OCI-LY7 (cell line): ENCODE measurements at regions not wholly inside any gene's neighbourhood (a gene's known extent, or its start where the extent isn't known, plus 50 kb on each side); places are given as distances from the start of the nearest gene placed in this dataset.

Experiments
- BruUV-seq: library from RNA; stranded (reverse); fragments of 400-500 nt; replicated peaks from 2 replicates; lab custom pipeline; 2021; lab: Mats Ljungman, UMichigan
- CTCF ChIA-PET: fragments of 300-600 bp; sonication (Branson Sonifier 250); formaldehyde crosslinking; loops from one replicate; lab custom pipeline; 2022; ENCODE audit warnings: antibody characterized with exemption; ENCODE audit not compliant: unreplicated experiment; lab: Charles Lee
- POLR2A ChIA-PET: fragments of 300-600 bp; sonication (Branson Sonifier 250); formaldehyde crosslinking; loops from one replicate; lab custom pipeline; 2022; ENCODE audit warnings: antibody characterized with exemption; lab: Charles Lee
- DNase-seq: peaks from one replicate; pipeline ENCODE4 v3.0.0-alpha.2; 2015; ENCODE audit warnings: low spot score
- H2AFZ ChIP-seq: fragments of 200-600 bp; sonication (generic), shearing (Covaris generic); 2 replicates; pipeline ENCODE4 v1.6.1; 2014; ENCODE audit warnings: mild to moderate bottlenecking, antibody characterized with exemption, low read length, moderate library complexity
- H3K27ac ChIP-seq: fragments of 200-600 bp; sonication (generic); 2 replicates; pipeline ENCODE4 v1.5.1; 2014; ENCODE audit warnings: mixed run types, low read depth, mild to moderate bottlenecking, moderate library complexity, low read length, inconsistent platforms; ENCODE audit not compliant: poor library complexity, severe bottlenecking
- H3K36me3 ChIP-seq: fragments of 200-600 bp; sonication (generic); 2 replicates; pipeline ENCODE4 v1.6.1; 2014; ENCODE audit warnings: mild to moderate bottlenecking, antibody characterized with exemption, low read length, moderate library complexity, mixed read lengths; ENCODE audit not compliant: insufficient read depth
- H3K4me1 ChIP-seq: fragments of 200-600 bp; sonication (generic); 2 replicates; pipeline ENCODE4 v1.5.1; 2014; ENCODE audit warnings: mild to moderate bottlenecking, low read length; ENCODE audit not compliant: insufficient read depth, poor library complexity, severe bottlenecking
- H3K4me2 ChIP-seq: fragments of 200-600 bp; sonication (generic); 2 replicates; pipeline ENCODE4 v1.6.1; 2014; ENCODE audit warnings: mild to moderate bottlenecking, low read length
- H3K4me3 ChIP-seq: fragments of 200-600 bp; sonication (generic); 2 replicates; pipeline ENCODE4 v1.5.1; 2014; ENCODE audit warnings: mild to moderate bottlenecking, low read depth, low read length; ENCODE audit not compliant: poor library complexity, severe bottlenecking
- H3K79me2 ChIP-seq: fragments of 200-600 bp; sonication (generic); 2 replicates; pipeline ENCODE4 v1.6.1; 2016; ENCODE audit warnings: low read depth, mild to moderate bottlenecking, low read length, moderate library complexity, mixed read lengths; ENCODE audit not compliant: insufficient read depth
- H3K9me2 ChIP-seq: fragments of 200-600 bp; sonication (generic); 2 replicates; pipeline ENCODE4 v1.6.1; 2016; ENCODE audit warnings: mild to moderate bottlenecking, low read length, mixed read lengths; ENCODE audit not compliant: insufficient read depth
- H3K9me3 ChIP-seq: fragments of 200-600 bp; sonication (generic); 2 replicates; pipeline ENCODE4 v1.6.1; 2014; ENCODE audit warnings: mild to moderate bottlenecking, mixed run types, low read length, mixed read lengths
- H4K20me1 ChIP-seq: fragments of 200-600 bp; sonication (generic); 2 replicates; pipeline ENCODE4 v1.6.1; 2014; ENCODE audit warnings: mild to moderate bottlenecking, antibody characterized with exemption, low read length, moderate library complexity, mixed read lengths; ENCODE audit not compliant: insufficient read depth
- CTCF ChIP-seq: fragments of 200-600 bp; sonication (generic); conservative IDR thresholded peaks from 2 replicates; pipeline ENCODE4 v1.5.1; 2014; ENCODE audit warnings: mild to moderate bottlenecking, antibody characterized with exemption, low read length, moderate library complexity, mixed read lengths
- EZH2phosphoT487 ChIP-seq: fragments of 200-600 bp; sonication (generic); IDR thresholded peaks from 2 replicates; pipeline ENCODE4 v1.6.1; 2018; ENCODE audit warnings: low read depth, borderline replicate concordance, mild to moderate bottlenecking, mixed run types, antibody characterized with exemption, low read length, moderate library complexity, mixed read lengths
- intact Hi-C: fragments of 100-400 bp; cut with micrococcal nuclease; formaldehyde crosslinking; loops from one replicate; pipeline ENCODE4 v1.10.0; 2022; ENCODE audit not compliant: unreplicated experiment

- CTCF ChIA-PET: no interaction called here
- TF ChIP-seq CTCF (no peak), EZH2phosphoT487 (no peak)
These were observed 195.5 kb upstream of the CYRIA start for GRCh38 chr2:16861111-16861510.

GRCh38 chr2:16860627-16861026, 195.0 kb upstream of the CYRIA start:
- Histone ChIP-seq H3K4me3 (no peak overlapping the region), H3K4me1 (no peaks in the 10 kb centered on the region), H3K27ac (no peak overlapping the region), H2AFZ (no peak overlapping the region), H3K4me2 (no peak overlapping the region), H3K36me3 (no peaks in the 10 kb centered on the region), H3K9me2 (no peaks in the 10 kb centered on the region), H4K20me1 (no peaks in the 10 kb centered on the region), H3K9me3 (no peaks in the 10 kb centered on the region), H3K79me2 (no peaks in the 10 kb centered on the region)
- DNase-seq: no peak
- CTCF ChIA-PET: no interaction called here
- TF ChIP-seq CTCF: no peak
- TF ChIP-seq EZH2phosphoT487: no peak
- POLR2A ChIA-PET: interaction anchor here (1.3 kb wide), 1 partner anchor 10 kb away, joined by 3 read pairs; no protein-coding TSS in a partner anchor
- BruUV-seq: no TSS peak
- intact Hi-C loops: no loop called here

More at GRCh38 chr2:16861111-16861510, 195.5 kb upstream of the CYRIA start:
- H3K27ac ChIP-seq: no peak overlapping the region
- no peaks in the 10 kb centered on the region for H3K79me2 ChIP-seq
- no peaks in the 10 kb centered on the region for H3K9me2 ChIP-seq
- no peaks in the 10 kb centered on the region for H3K36me3 ChIP-seq
- H3K4me2 ChIP-seq: no peak overlapping the region
- DNase-seq: no peak
- no peaks in the 10 kb centered on the region for H3K9me3 ChIP-seq
- no peaks in the 10 kb centered on the region for H4K20me1 ChIP-seq
- no peak overlapping the region for H3K4me3 ChIP-seq
- H2AFZ ChIP-seq: no peak overlapping the region
- no TSS peak for BruUV-seq
- intact Hi-C loops: no loop called here
- POLR2A ChIA-PET: no interaction called here
- no peaks in the 10 kb centered on the region for H3K4me1 ChIP-seq

- Histone ChIP-seq H3K9me3 (no peaks in the 10 kb centered on the region), H3K27ac (no peak overlapping the region), H3K36me3 (no peaks in the 10 kb centered on the region), H3K4me3 (no peak overlapping the region), H3K4me2 (no peak overlapping the region), H3K79me2 (no peaks in the 10 kb centered on the region), H3K9me2 (no peaks in the 10 kb centered on the region), H2AFZ (no peak overlapping the region), H3K4me1 (no peaks in the 10 kb centered on the region), H4K20me1 (no peaks in the 10 kb centered on the region)
- no peak for TF ChIP-seq CTCF
- TF ChIP-seq EZH2phosphoT487: no peak
- no peak for DNase-seq
- intact Hi-C loops: no loop called here
- ChIA-PET CTCF (no interaction called here), POLR2A (no interaction called here)
- BruUV-seq: no TSS peak
These were observed 189.5 kb upstream of the CYRIA start for GRCh38 chr2:16855183-16855582.
